K562 (cell line): ENCODE measurements at regions not wholly inside any gene's neighbourhood (a gene's known extent, or its start where the extent isn't known, plus 50 kb on each side); places are given as distances from the start of the nearest gene placed in this dataset.

Source experiments
- CTCF ChIP-seq, 3 experiments: IDR thresholded peaks in 2 of 3; conservative IDR thresholded peaks in 1 of 3; 2 replicates each; pipeline ENCODE4 v1.5.1; 2011 to 2012; ENCODE audit warnings: low read length in 3 of 3, mild to moderate bottlenecking in 3 of 3, control low read depth in 2 of 3, improper control_type of control experiment in 1 of 3, inconsistent platforms in 1 of 3, low read depth in 1 of 3, mixed read lengths in 1 of 3, moderate library complexity in 1 of 3; ENCODE audit not compliant: insufficient read depth in 2 of 3
- EZH2 ChIP-seq: IDR thresholded peaks from 2 replicates; pipeline ENCODE4 v1.6.1; 2012; ENCODE audit warnings: low read depth, mild to moderate bottlenecking, inconsistent platforms, low read length, borderline replicate concordance
- TCF7 ChIP-seq: sonication (generic); IDR thresholded peaks from 2 replicates; pipeline ENCODE4 v1.6.1; 2016; ENCODE audit warnings: antibody characterized with exemption, borderline replicate concordance

DNA sequence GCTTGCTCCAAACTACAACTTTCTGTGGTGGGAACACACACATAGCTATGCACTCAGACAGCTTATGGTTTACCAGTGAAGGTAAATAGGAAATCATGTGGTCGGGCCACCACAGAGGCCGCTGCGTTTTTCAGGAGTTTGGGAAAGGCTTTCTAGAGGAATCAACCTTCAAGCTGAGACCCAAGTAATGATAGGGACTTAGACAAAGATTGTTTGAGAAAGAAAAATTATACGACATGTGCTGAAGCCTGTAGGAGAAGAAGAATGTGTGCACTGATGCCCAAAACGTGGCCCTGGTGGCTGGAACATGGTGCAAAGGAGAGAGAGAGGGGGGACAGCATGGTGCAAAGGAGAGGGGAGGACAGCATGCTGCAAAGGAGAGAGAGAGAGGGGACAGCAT lies 61.2 kb upstream of the VIPR2 start:
- no peak for TF ChIP-seq TCF7
- TF ChIP-seq CTCF (IDR thresholded peaks at IDR 0.05 in 2 of 3, conservative IDR thresholded peaks at IDR 0.05 in 1 of 3; ENCODE audit: insufficient read depth in 2 of 3, low read depth in 1 of 3, low read length in 3 of 3), result no peak
- no peak for TF ChIP-seq EZH2
